ENCODE measurements at regions not wholly inside any gene's neighbourhood (a gene's known extent, or its start where the extent isn't known, plus 50 kb on each side); places are given as distances from the start of the nearest gene placed in this dataset.

DNA sequence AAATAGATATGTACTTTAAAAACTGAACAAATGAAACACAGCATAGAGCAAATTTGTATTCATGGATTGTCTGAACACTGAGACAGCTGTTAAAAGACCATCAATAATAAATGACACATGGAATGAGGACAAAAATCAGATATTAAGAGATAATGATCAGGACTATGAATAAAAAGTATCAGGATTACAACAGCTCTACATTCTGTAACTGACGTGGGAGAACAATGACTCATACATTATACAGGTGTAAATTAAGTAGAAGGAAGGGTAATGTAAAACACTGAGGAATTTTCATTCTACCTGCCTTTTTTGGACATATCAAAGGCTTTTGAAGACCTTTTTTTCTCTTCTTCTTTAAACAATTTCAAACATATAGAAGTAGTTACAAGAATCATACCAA, 310.9 kb upstream of the ANO3 start:
- Histone ChIP-seq H3K27ac (ENCODE audit: insufficient read depth, low read length, poor library complexity, severe bottlenecking) (no peak overlapping the region), H3K4me1 (ENCODE audit: control insufficient read depth, insufficient read depth, low read length, poor library complexity, severe bottlenecking) (no peaks in the 10 kb centered on the region), H3K27me3 (replicated peaks; ENCODE audit: control insufficient read depth, insufficient read depth, low read length, poor library complexity, severe bottlenecking) (no peaks in the 10 kb centered on the region), H3K9me3 (ENCODE audit: control insufficient read depth, low read length) (no peaks in the 10 kb centered on the region), H3K36me3 (ENCODE audit: control insufficient read depth, insufficient read depth, low read length) (no peaks in the 10 kb centered on the region), H3K4me3 (ENCODE audit: insufficient read depth, low read depth, low read length, poor library complexity, severe bottlenecking) (no peak overlapping the region)
- no peak for DNase-seq

DNA sequence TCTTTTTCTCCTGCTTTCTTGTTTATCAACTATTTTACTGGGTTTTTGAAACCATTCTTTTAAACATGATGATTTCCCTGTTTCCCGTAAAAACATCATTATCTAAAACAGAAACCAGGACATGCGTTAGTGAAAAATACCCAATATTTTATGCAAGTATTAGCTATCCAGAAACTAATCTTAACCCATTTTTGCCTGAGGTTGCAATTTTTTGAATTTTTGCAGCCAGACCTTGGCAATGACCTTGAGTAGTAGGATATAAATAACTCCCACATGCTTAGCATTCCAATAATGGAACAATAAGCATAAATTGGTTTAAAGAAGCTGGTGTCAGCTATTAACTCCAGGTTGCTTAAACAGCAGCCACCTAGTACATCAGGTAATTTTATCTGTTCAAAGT, 308.9 kb upstream of the ANO3 start:
- Histone ChIP-seq H3K4me1 (ENCODE audit: control insufficient read depth, insufficient read depth, low read length, poor library complexity, severe bottlenecking) (no peaks in the 10 kb centered on the region), H3K36me3 (ENCODE audit: control insufficient read depth, insufficient read depth, low read length) (no peaks in the 10 kb centered on the region), H3K27me3 (replicated peaks; ENCODE audit: control insufficient read depth, insufficient read depth, low read length, poor library complexity, severe bottlenecking) (no peaks in the 10 kb centered on the region), H3K4me3 (ENCODE audit: insufficient read depth, low read depth, low read length, poor library complexity, severe bottlenecking) (no peak overlapping the region), H3K9me3 (ENCODE audit: control insufficient read depth, low read length) (no peaks in the 10 kb centered on the region), H3K27ac (ENCODE audit: insufficient read depth, low read length, poor library complexity, severe bottlenecking) (no peak overlapping the region)
- no peak for DNase-seq

DNA sequence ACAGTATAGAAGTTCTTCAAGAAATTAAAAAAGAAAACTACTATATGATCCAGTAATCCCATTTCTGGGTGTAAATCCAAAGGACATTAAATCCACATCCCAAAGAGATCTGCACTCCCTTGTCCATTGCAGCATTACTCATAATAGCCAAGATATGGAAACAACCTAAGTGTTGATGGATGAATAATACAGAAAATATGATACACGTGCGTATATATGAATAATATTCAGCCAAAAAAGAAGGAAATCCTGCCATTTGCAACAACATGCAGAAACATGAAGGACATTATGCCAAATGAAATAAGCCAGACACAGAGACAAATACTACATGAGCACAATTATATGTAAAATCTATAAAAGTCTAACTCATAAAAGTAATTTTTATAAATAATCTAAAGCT, 306.3 kb upstream of the ANO3 start:
- peaks cover 6% of the 10 kb centered on the region for H3K9me3 ChIP-seq (ENCODE audit: control insufficient read depth, low read length)
- no peaks in the 10 kb centered on the region for H3K27me3 ChIP-seq (replicated peaks; ENCODE audit: control insufficient read depth, insufficient read depth, low read length, poor library complexity, severe bottlenecking)
- H3K27ac ChIP-seq (ENCODE audit: insufficient read depth, low read length, poor library complexity, severe bottlenecking), result no peak overlapping the region
- H3K4me1 ChIP-seq (ENCODE audit: control insufficient read depth, insufficient read depth, low read length, poor library complexity, severe bottlenecking), result no peaks in the 10 kb centered on the region
- H3K36me3 ChIP-seq (ENCODE audit: control insufficient read depth, insufficient read depth, low read length), result no peaks in the 10 kb centered on the region
- no peak overlapping the region for H3K4me3 ChIP-seq (ENCODE audit: insufficient read depth, low read depth, low read length, poor library complexity, severe bottlenecking)
- no peak for DNase-seq

DNA sequence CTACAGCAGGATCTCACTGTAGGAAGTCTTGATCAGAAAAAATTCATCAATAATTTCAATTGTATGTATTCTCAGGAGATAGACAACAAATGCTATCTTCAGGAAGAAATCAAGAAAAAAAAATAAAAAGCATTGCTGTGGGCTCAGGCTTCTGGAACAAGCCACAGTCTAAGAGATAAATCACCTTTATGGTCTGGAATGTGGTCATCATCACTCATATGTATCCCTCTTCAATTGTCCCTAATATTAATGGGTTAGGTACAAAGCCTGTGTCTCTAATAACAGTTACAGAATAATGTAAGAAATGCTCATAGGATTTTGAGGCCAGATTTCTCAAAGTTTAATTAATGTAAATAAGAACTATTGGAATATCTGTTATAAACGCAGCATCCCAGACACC, 305.9 kb upstream of the ANO3 start:
- no peaks in the 10 kb centered on the region for H3K36me3 ChIP-seq (ENCODE audit: control insufficient read depth, insufficient read depth, low read length)
- no peak overlapping the region for H3K4me3 ChIP-seq (ENCODE audit: insufficient read depth, low read depth, low read length, poor library complexity, severe bottlenecking)
- DNase-seq, result no peak
- no peaks in the 10 kb centered on the region for H3K27me3 ChIP-seq (replicated peaks; ENCODE audit: control insufficient read depth, insufficient read depth, low read length, poor library complexity, severe bottlenecking)
- H3K4me1 ChIP-seq (ENCODE audit: control insufficient read depth, insufficient read depth, low read length, poor library complexity, severe bottlenecking), result no peaks in the 10 kb centered on the region
- peaks cover 6% of the 10 kb centered on the region for H3K9me3 ChIP-seq (ENCODE audit: control insufficient read depth, low read length)
- H3K27ac ChIP-seq (ENCODE audit: insufficient read depth, low read length, poor library complexity, severe bottlenecking), result no peak overlapping the region

DNA sequence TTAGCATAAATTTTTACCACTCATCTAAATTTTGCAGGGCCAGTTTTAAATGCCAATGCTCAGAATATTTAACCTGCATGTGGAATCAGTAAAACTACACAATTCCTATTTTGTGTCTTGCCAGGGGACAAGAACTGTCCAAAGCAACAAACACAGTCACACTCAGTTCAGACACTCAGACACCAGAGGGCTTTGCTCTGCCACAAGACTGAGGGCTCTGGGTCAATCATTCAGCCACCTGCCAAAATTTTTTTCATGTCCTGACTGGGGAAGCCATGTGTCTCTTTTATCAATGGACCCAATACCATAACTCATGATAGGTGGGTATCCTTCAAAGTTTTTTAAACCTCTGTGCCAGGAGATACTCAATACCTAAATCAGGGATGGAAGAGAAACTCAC, 304.0 kb upstream of the ANO3 start:
- H3K9me3 ChIP-seq (ENCODE audit: control insufficient read depth, low read length), result peaks cover 6% of the 10 kb centered on the region
- H3K36me3 ChIP-seq (ENCODE audit: control insufficient read depth, insufficient read depth, low read length), result no peaks in the 10 kb centered on the region
- DNase-seq, result no peak
- no peak overlapping the region for H3K4me3 ChIP-seq (ENCODE audit: insufficient read depth, low read depth, low read length, poor library complexity, severe bottlenecking)
- H3K4me1 ChIP-seq (ENCODE audit: control insufficient read depth, insufficient read depth, low read length, poor library complexity, severe bottlenecking), result no peaks in the 10 kb centered on the region
- H3K27ac ChIP-seq (ENCODE audit: insufficient read depth, low read length, poor library complexity, severe bottlenecking), result no peak overlapping the region
- H3K27me3 ChIP-seq (replicated peaks; ENCODE audit: control insufficient read depth, insufficient read depth, low read length, poor library complexity, severe bottlenecking), result no peaks in the 10 kb centered on the region

DNA sequence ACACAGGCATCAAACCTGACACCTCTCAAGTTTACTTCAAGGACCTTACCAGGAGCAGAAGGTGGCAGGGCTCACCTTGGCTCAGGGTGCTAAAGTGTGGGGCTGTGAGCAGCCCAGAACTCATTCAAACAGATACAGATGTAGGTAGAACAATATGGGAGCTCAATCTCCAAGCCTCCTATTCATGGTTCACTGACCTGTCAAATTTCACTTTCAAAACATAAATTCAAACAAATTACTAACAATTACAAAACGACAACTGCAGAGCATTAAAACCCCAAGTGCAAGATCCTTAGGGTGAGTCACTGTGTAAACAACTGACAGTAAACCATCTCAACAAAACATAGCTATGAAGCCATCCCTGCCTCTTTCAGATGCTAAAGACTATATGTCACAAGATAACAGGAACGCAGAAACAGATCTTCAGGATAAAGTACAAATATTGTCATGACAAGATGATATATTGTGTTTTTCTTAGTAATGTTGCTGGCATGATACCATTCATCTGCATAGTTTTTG, 303.5 kb upstream of the ANO3 start:
- Histone ChIP-seq H3K36me3 (ENCODE audit: control insufficient read depth, insufficient read depth, low read length) (no peaks in the 10 kb centered on the region), H3K9me3 (ENCODE audit: control insufficient read depth, low read length) (peaks cover 6% of the 10 kb centered on the region), H3K4me1 (ENCODE audit: control insufficient read depth, insufficient read depth, low read length, poor library complexity, severe bottlenecking) (no peaks in the 10 kb centered on the region), H3K4me3 (ENCODE audit: insufficient read depth, low read depth, low read length, poor library complexity, severe bottlenecking) (no peak overlapping the region), H3K27me3 (replicated peaks; ENCODE audit: control insufficient read depth, insufficient read depth, low read length, poor library complexity, severe bottlenecking) (no peaks in the 10 kb centered on the region), H3K27ac (ENCODE audit: insufficient read depth, low read length, poor library complexity, severe bottlenecking) (no peak overlapping the region)
- no peak for DNase-seq

DNA sequence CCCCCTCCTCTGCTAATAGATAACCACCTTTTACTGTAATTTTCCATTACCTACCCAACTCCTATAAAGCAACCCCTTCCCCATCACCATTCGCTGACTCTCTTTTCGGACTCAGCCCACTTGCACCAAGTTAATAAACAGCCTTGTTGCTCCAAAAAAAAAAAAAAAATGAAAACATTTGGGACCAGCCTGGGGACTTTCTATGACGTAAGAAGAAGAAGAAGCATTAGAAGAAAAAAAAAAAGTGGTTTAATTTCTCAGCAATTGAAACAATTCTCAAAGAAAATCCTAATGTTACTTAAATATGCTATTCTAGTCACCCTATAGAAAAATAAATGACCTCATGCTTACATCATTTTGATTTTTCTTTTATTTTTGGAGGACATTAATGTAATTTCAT, 301.5 kb upstream of the ANO3 start:
- Histone ChIP-seq H3K4me3 (ENCODE audit: insufficient read depth, low read depth, low read length, poor library complexity, severe bottlenecking) (no peak overlapping the region), H3K27me3 (replicated peaks; ENCODE audit: control insufficient read depth, insufficient read depth, low read length, poor library complexity, severe bottlenecking) (no peaks in the 10 kb centered on the region), H3K4me1 (ENCODE audit: control insufficient read depth, insufficient read depth, low read length, poor library complexity, severe bottlenecking) (no peaks in the 10 kb centered on the region), H3K36me3 (ENCODE audit: control insufficient read depth, insufficient read depth, low read length) (no peaks in the 10 kb centered on the region), H3K9me3 (ENCODE audit: control insufficient read depth, low read length) (peaks cover 6% of the 10 kb centered on the region), H3K27ac (ENCODE audit: insufficient read depth, low read length, poor library complexity, severe bottlenecking) (no peak overlapping the region)
- DNase-seq, result no peak

DNA sequence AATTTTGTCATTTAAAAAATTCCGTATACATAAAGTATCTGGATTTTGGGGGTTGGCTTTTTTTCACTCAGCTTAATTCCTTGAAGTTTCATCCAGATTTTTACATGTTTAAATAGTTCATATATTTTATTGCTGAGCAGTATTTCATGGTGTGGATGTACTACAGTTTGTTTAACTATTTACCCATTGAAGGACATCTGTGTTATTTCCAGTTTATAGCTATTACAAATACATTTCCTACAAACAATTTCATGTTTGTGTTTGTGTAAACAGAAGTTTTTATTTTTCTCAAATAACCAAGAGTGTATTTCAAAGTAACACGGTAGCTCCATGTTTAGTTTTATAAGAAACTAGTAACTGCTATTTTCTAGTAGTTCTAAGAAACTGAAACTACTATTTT, 299.7 kb upstream of the ANO3 start:
- Histone ChIP-seq H3K9me3 (ENCODE audit: control insufficient read depth, low read length) (peaks cover 6% of the 10 kb centered on the region), H3K36me3 (ENCODE audit: control insufficient read depth, insufficient read depth, low read length) (no peaks in the 10 kb centered on the region), H3K4me1 (ENCODE audit: control insufficient read depth, insufficient read depth, low read length, poor library complexity, severe bottlenecking) (no peaks in the 10 kb centered on the region), H3K4me3 (ENCODE audit: insufficient read depth, low read depth, low read length, poor library complexity, severe bottlenecking) (no peak overlapping the region), H3K27me3 (replicated peaks; ENCODE audit: control insufficient read depth, insufficient read depth, low read length, poor library complexity, severe bottlenecking) (no peaks in the 10 kb centered on the region), H3K27ac (ENCODE audit: insufficient read depth, low read length, poor library complexity, severe bottlenecking) (no peak overlapping the region)
- no peak for DNase-seq

DNA sequence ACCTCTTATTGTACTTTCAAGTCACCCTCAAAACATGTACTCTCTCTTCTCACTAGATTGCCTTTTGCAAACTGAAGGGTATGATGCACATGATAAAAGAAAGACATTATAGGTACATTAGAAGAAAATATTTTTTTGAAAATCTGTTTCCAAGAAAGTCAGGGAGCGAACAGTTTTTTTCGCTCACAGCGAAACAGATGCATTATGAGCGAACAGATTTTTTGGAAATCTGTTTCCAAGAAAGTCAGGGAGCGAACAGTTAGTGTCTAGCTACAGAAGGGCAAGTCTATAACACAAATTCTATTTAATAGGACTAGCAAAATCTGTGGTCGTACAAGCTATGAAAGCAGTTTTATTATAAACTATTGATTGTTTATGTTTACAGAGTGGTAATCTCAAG, 296.2 kb upstream of the ANO3 start:
- no peaks in the 10 kb centered on the region for H3K4me1 ChIP-seq (ENCODE audit: control insufficient read depth, insufficient read depth, low read length, poor library complexity, severe bottlenecking)
- no peak overlapping the region for H3K4me3 ChIP-seq (ENCODE audit: insufficient read depth, low read depth, low read length, poor library complexity, severe bottlenecking)
- H3K36me3 ChIP-seq (ENCODE audit: control insufficient read depth, insufficient read depth, low read length), result no peaks in the 10 kb centered on the region
- H3K27me3 ChIP-seq (replicated peaks; ENCODE audit: control insufficient read depth, insufficient read depth, low read length, poor library complexity, severe bottlenecking), result no peaks in the 10 kb centered on the region
- no peak overlapping the region for H3K27ac ChIP-seq (ENCODE audit: insufficient read depth, low read length, poor library complexity, severe bottlenecking)
- DNase-seq, result no peak
- no peaks in the 10 kb centered on the region for H3K9me3 ChIP-seq (ENCODE audit: control insufficient read depth, low read length)

DNA sequence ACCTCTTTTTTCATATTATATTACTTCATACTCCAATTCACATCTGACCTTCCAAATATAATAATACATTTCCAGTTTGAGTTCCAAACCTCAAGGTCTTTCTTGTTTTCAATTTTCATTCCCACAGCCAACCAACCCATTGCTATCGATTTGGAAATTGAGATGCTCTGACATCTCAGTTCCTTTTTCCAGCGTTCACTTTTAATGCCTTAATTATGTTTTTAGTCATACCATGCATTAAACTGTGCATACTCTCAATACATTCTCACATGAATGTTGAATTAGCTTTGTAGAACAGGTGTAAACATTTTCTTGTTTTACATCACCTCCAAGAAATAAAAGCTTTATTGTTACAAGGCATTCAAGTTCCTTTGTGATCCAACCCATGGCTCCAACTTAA, 294.2 kb upstream of the ANO3 start:
- no peak overlapping the region for H3K27ac ChIP-seq (ENCODE audit: insufficient read depth, low read length, poor library complexity, severe bottlenecking)
- no peaks in the 10 kb centered on the region for H3K9me3 ChIP-seq (ENCODE audit: control insufficient read depth, low read length)
- DNase-seq, result no peak
- no peaks in the 10 kb centered on the region for H3K36me3 ChIP-seq (ENCODE audit: control insufficient read depth, insufficient read depth, low read length)
- no peak overlapping the region for H3K4me3 ChIP-seq (ENCODE audit: insufficient read depth, low read depth, low read length, poor library complexity, severe bottlenecking)
- no peaks in the 10 kb centered on the region for H3K27me3 ChIP-seq (replicated peaks; ENCODE audit: control insufficient read depth, insufficient read depth, low read length, poor library complexity, severe bottlenecking)
- H3K4me1 ChIP-seq (ENCODE audit: control insufficient read depth, insufficient read depth, low read length, poor library complexity, severe bottlenecking), result no peaks in the 10 kb centered on the region

DNA sequence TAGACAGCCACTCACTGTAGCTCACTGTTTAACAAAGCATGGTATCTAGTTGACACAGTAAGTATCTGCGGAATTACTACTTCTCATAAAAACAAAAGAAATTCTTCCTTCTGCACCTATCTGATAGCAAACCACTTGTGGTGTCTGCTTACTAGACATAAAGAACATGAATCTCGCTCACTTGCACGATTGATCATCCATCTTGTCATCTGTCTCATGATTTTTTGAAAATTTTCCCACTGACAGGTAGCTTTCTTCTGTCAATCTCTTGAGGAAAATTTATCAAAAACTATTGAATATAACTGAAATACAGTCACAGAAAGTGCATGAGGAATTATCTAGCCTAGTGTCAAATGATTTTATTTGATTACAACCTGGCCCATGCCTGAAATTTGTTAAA, 291.6 kb upstream of the ANO3 start:
- Histone ChIP-seq H3K9me3 (ENCODE audit: control insufficient read depth, low read length) (no peaks in the 10 kb centered on the region), H3K27me3 (replicated peaks; ENCODE audit: control insufficient read depth, insufficient read depth, low read length, poor library complexity, severe bottlenecking) (no peaks in the 10 kb centered on the region), H3K36me3 (ENCODE audit: control insufficient read depth, insufficient read depth, low read length) (no peaks in the 10 kb centered on the region), H3K4me3 (ENCODE audit: insufficient read depth, low read depth, low read length, poor library complexity, severe bottlenecking) (no peak overlapping the region), H3K27ac (ENCODE audit: insufficient read depth, low read length, poor library complexity, severe bottlenecking) (no peak overlapping the region), H3K4me1 (ENCODE audit: control insufficient read depth, insufficient read depth, low read length, poor library complexity, severe bottlenecking) (no peaks in the 10 kb centered on the region)
- DNase-seq, result no peak

Data from effector memory CD4-positive, alpha-beta T cell (primary cell).